M059J (cell line): ENCODE measurements at regions not wholly inside any gene's neighbourhood (a gene's known extent, or its start where the extent isn't known, plus 50 kb on each side); places are given as distances from the start of the nearest gene placed in this dataset.
"Not testable (repeated sequence)": the region's sequence is repeated elsewhere in the genome, so short reads cannot be mapped to it uniquely, and the experiment has no call there.

Experiments
- DNase-seq: peaks from one replicate; pipeline ENCODE4 v3.0.0-alpha.2; 2012; ENCODE audit warnings: low read depth

DNA sequence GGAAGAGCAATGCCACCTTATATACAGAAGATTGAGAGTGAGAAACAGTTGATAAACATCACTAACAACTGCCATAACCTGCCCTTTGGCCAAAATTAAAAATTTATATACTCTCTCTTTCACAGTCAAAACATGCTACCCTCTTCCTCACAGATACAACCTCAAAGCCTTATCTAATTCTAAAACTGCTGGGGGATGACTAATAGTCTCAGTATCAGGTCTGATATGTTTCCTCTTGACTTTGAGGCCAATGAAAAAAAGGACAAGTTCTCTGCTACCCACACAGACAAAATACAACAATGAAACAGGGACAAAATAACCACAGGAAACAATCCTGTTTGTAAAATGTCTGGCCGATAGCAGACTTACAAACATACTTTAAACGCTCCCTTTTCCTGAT lies 485.6 kb upstream of the NUDT12 start:
- peak; percentile 35 for DNase-seq

DNA sequence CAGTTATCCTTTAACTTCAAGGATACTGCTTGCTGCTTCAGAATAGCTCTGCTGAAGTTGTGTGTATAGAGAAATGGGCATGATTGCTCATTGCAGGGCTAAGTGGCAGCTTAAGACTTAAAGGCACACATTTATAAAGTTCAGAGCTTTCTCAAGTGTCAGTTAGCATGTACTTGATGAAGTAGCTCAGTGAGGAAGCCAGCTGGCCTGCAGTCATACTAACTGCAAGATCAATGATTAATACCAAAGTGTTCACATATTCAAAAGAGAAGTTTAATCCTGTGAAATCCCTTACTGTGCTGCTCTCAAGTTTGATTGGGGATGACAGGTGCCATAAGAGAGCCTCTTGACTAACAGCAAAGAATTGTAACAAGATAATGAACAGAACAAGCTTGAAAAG lies 483.4 kb upstream of the NUDT12 start:
- no peak for DNase-seq

DNA sequence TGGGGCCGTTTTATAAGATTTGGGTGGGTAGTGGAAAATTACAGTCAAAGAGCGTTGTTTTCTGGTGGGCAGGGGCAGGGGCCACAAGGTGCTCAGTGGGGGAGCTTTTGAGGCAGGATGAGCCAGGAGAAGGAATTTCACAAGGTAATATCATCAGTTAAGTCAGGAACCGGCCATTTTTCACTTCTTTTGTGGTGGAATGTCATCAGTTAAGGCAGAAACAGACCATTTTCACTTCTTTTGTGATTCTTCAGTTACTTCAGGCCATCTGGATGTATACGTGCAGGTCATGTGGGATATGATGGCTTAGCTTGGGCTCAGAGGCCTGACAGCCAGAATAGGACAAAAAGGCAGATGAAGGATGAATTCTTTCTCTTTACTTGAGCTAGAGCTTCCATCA lies 477.3 kb upstream of the NUDT12 start:
- not testable (repeated sequence) for DNase-seq

DNA sequence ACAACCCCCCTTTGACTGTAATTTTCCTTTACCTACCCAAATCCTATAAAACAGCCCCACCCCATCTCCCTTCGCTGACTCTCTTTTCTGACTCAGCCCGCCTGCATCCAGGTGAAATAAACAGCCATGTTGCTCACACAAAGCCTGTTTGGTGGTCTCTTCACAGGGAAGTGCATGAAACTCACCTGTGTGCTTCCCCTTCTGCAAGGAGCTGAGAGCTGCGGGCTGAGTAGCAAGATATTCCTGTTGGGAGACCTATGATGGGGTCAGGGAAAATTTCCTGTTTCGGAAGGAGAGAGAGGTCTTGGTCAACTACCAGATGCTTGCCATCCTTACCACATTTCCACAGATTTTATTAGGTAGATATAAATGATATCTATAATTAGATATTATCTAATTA lies 474.5 kb upstream of the NUDT12 start:
- DNase-seq, result not testable (repeated sequence)

DNA sequence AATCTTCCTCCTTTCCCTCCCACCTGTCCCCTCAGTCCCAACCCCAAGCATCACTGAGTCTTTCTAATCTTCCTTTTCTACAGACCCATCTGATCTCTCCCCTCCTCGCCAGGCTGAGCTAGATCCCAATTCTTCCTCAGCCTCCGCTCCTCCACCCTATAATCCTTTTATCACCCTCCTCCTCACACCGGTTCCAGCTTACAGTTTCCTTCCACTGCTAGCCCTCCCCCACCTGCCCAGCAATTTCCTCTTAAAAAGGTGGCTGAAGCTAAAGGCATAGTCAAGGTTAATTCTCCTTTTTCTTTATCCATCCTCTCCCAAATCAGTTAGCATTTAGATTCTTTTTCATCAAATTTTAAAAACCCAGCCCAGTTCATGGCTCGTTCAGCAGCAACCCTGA lies 470.6 kb upstream of the NUDT12 start:
- DNase-seq, result not testable (repeated sequence)

DNA sequence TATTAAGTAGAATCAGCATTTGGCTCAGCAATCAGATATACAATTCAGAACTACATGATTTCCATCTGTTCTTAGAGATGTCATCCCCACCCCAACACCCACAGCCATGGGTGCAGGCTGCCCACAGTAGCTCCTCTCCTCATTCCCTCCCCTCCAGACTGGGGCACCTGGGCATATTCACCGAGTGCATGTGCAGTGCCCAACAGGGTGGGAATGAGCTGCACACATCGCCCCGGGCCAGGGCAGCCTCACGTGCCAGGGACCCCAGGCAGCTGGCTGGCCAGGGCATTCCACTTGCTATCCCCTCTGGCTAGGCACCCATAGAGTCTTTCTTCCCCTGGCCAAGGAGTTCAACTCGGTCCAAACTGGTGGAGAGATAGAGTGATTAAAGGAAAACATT lies 461.9 kb upstream of the NUDT12 start:
- no peak for DNase-seq

DNA sequence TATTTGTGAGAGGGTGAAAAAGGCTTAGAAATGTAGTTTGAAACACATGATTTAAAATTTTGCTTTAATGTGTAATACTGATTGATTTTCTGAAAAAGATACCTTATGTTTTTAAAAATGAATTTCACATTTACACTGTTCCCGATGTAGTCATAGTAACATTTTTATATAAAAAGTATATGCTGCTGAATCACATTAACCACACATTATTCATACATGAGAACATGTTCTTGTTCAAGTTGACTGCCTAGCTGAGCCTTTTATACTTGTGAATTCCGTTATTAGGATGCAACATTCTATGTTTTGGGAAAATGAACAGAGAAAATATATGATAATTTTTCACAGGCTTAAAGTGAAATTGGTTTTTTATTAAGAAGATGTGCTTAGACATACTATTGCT lies 461.1 kb upstream of the NUDT12 start:
- no peak for DNase-seq

DNA sequence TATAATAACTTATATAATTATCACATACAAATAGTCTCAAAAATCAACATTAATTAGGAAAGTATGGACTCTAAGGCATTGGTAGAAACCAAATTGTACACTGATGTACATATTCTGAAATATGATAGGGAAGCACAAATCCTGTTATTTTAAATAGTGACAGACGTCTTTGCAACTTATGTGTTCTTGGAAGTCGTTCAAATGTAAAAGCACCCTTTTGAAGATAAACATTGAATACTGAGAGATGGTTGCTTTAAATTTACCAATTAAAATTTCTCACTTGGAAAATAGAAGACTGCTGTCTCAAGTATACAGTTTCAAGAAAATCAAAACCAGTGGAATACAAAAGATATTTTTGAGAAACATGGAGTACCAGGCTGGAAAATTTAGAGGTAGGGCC lies 457.4 kb upstream of the NUDT12 start:
- no peak for DNase-seq

DNA sequence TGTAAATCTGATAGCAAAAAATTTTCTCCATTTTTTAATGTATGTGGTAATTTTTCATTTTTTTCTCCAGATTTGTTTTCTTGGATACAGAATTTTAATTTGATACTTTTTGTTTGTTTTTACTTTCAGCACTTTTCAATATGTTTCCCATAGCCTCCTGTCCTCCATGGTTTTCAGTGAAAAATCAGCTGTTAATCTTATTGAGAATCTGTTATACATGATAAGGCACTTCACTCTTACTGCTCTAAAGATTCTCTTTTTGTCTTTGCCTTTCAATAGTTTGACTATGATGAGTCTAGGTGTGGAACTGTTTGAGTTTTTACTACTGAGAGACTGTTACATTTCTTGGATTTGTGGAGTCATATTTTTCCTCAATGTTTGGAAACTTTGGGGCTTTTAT lies 455.7 kb upstream of the NUDT12 start:
- peak; percentile 18 for DNase-seq

DNA sequence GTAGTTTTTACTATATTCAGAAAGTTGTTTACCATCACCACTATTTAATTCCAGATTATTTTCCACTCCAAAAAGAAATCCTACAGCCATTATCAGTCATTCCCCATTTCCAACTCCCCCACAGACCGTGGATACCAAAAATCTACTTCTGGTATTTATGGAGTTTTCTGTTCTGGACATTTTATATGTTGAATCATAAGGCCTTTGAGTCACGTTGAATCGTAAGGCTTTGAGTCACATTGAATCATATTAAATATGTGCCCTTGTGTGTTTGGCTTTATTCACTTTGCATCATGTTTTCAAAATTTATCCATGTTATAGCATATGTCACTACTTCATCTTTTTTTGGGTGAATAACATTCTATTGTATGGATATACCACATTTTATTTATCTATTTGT lies 454.1 kb upstream of the NUDT12 start:
- peak; percentile 63 for DNase-seq

DNA sequence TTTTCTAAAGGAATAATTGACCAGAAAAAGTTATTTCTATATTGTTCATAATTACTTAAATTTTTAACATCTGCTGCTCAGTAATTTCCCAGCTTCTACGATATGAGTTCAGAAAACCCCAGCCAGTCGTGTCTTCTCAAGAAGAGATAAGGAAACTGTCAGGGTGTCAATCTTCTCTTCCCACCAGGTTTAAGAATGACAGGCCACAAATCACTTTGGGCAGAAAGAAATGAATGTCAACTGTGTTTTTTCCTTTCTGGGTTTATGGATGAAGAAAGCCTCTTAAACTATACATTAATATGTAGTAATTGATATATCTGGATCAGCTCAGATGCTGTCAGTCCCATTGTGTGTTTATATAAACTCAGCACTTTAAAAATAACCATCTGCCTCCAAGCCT lies 453.2 kb upstream of the NUDT12 start:
- DNase-seq, result no peak

DNA sequence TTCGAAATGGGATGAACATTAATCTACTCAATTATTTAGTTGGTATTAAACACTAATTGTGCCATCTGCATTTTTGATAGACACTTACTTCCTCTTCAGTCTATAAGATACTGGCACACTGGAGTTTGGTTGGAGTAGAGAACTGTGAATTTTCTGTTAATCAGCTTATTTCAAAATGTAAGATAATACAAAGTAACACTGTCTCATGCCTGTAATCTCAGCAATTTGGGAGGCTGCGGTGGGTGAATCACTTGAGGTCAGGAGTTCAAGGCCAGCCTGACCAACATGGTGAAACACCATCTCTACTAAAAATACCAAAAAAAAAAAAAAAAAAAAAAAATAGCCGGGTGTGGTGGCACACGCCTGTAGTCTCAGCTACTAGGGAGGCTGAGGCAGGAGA lies 440.2 kb upstream of the NUDT12 start:
- DNase-seq, result peak; percentile 62

DNA sequence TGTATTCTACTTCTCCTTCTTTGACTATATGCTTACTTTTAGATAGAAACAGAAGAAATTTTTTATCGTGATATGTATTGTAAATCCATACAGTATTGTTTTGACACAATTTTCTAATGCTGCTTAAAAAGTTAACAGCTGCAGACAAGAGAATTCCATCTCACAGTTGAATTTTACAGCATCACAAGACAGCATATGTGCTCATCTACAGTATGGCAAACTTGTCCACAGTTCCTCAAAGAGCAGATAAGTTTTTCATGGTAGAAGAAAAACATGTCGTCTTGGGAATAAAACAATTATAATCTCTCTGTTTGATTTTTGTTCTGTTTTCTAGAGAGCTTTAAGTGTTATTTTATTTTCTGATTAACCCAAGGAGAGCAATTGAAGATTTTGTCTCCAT lies 438.5 kb upstream of the NUDT12 start:
- no peak for DNase-seq

DNA sequence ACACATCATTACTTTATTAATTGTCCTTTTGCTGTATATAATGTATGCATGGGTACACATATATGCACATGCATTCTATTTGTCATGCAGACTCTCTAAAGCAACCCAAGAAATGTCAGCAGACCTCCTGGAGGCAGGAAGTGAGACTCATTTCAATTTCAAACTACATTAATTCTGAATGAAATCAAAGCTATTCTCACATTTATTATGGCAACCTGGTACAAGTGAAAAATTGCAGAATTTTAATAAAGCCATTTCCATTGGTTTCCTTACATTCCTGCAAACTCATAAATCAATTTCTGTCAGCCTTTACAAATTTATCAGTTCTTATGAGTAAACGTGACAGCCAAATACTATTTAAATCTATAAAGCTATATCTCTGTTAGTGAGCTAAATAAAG lies 430.4 kb upstream of the NUDT12 start:
- DNase-seq, result no peak

DNA sequence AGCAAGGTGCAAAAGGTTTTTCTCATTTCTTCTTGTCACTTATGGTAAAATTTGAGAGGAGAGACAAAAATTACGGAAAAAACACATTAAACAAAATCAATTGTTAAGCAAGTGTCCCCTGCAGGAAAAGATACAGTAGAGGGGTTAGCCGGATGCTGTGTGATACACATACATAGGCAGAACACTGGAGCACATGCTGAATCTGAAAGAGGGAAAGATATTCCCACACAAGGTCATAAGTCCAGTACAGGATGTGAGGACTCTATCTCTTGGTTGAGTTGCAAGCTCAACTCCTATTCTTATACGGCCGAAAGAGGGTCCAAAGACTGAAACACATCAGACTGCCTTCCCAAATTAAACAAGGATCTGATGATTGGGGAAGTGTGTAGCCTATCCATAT lies 427.5 kb upstream of the NUDT12 start:
- no peak for DNase-seq

DNA sequence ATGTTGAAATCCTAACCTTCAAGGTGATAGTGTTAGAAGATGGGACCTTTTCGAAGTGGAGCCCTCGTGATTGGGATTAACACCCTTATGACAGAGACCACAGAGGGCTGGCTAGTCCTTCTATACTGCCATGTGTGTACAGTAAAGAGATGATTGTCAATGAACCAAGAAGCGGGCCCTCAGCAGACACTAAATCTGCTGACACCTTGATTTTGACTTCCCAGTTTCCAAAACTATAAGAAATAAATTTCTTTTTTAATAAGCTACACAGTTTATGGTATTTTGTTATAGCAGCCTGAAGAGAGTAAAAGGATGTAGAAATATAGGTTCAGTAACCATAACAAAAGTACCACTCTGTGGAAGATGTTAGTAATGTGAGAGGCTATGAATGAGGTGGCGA lies 419.0 kb upstream of the NUDT12 start:
- no peak for DNase-seq

DNA sequence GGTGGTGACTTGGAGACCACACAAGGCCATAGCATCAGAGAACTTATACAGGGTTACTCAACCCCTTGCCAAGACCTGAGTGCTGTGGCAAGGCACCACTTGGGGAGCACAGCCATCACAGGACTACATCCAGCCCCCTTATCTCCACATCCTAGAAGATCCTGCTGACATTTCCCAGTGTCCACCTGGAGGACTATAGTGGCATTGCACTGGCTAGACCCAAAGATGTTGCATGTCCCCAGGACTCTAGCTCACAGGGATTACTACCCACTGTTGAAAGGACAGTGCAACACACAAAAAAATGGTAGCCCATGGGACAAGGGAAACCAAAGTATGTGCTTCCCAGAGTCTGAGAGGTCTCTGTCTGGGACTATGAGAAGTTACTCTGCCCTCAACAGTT lies 411.1 kb upstream of the NUDT12 start:
- no peak for DNase-seq

DNA sequence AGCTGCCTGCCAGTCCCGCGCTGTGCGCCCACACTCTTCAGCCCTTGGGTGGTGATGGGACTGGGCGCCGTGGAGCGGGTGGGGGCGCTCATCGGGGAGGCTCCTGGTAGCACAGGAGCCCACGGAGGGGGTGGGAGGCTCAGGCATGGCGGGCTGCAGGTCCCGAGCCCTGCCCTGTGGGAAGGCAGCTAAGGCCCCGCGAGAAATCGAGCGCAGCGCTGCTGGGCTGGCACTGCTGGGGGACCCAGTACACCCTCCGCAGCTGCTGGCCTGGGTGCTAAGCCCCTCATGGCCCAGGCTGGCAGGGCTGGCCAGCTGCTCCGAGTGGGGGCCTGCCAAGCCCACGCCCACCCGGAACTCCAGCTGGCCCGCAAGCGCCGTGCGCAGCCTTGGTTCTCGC lies 403.7 kb upstream of the NUDT12 start:
- not testable (repeated sequence) for DNase-seq

DNA sequence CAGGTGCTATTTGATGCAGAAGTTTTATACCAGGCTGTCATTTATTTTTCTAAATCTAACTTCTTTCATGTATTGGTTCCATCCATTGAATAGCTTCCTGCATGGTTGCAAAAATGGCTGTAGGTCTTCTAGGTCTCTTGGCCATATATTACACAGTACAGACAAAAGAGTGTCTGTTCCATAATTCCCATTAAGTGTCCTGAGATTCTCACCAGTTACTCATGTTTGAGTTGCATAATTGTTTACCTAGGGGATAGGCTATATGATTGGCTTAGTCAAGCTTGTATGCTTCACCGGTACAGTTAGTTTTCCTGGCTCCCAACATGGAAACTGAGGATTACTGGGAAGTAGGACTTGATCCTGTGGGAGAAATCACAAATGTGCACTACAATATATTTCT lies 399.4 kb upstream of the NUDT12 start:
- no peak for DNase-seq

DNA sequence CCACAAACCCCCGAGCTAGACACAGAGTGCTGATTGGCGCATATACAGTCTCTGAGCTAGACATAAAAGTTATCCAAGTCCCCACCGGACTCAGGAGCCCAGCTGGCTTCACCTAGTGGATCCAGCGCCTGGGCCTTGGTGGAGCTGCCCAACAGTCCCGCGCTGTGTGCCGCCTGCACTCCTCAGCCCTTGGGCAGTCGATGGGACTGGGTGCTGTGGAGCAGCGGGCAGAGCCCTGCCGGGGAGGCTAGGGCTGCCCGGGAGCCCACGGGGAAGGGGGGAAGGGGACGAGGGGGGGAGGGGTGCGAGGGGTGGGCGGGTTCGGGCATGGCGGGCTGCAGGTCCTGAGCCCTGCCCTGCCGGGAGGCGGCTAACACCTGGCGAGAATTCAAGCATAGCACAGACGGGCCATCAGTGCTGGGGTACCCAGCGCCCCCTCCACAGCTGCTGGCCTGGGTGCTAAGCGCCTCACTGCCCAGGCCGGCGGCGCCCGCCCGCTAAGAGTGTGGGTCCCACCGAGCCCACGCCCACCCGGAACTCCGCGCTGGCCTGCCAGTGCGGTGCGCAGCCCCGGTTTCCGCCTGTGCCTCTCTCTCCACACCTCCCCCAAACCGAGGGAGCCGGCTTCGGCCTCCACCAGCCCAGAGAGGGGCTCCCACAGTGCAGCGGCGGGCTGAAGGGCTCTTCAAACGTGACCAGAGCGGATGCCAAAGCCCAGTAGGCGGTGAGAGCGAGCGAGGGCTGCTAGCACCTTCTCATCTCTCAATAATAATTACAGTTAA lies 391.2 kb upstream of the NUDT12 start:
- no peak for DNase-seq

DNA sequence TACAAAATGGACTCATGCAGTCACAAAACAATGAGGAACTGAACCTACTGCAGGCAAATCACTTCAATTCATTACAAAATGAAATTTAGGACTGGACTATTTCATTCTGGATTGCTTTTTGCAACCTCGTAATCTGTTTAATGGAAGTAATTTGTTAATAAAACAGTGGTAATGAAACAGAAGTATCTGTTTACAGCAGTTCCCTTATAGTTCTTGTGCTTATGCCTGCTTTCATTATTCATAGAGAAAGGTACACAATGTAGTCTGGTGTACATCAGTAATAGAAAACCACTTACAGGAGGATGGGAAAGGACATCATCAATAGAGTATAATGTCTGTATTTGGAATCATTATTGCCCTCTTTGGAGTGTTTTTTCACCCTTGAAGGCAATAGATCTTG lies 389.2 kb upstream of the NUDT12 start:
- no peak for DNase-seq

DNA sequence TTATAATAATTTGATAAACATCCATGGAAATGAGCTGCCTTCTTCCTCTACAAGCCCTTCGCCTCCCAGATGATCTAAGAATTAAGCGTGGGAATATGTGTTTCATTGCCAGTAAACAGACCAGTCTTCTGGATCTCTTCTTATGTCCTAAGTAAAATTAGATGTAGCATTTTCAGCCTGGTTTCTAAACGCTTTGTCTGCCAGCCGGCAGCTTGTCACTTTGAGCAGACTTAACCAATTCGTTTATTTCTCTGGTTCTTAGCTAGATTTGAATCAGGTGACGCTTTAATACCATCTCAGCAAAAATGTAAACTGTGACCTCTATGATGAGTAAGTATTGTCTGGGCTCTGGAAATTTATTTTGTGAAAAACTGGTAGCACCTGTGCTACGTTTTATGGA lies 380.6 kb upstream of the NUDT12 start:
- DNase-seq, result no peak

DNA sequence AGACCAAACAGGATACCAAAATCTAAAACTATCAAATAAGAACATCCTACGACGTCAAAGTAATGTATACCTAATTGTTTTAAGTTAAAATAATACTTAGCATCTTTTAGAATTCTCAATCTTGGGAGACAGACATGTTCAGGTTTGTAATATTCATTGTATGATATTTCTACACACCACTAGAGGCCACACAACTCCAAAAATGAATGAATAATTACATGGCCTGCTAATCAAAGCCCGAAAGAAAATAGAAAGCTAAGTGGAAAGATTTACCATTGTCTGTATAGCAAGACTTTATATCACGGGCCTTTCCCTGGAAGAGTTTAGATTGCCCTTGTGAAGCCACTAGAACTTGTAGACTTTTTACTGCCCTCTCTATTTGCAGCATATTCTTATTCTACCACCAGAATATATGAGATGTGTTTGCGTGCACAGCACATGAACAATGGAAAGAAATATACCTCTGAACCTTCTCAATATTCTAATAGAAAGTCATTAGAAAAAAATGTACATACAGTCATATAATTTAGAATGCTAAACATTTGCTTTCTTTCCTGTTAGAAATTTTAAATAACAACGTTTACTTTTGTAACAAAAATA lies 380.1 kb upstream of the NUDT12 start:
- DNase-seq, result peak; percentile 30

DNA sequence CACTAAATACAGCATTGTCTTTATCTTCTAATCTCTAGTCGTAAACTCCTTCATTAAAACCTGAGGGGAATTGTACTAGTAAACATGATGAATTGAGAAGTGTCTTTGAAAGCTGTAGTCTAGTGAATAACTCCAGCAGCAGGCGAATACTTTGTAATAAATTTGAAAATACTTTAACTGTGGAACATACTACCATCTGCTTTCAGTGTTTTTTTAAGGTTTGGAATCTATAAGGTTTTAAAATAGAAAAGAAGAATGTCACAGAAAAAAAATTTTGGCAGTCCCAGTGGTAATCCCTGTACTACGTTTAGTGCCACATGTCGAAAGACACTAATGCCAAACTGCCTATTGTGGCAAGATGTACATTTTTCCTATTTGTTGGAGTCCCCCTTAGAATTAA lies 379.0 kb upstream of the NUDT12 start:
- DNase-seq, result no peak
